Tongue (tissue), 1 donor: ENCODE measurements at regions not wholly inside any gene's neighbourhood (a gene's known extent, or its start where the extent isn't known, plus 50 kb on each side); places are given as distances from the start of the nearest gene placed in this dataset.

ENCODE experiments used
- DNase-seq: peaks from one replicate; pipeline ENCODE4 v3.0.0-alpha.2; 2015

DNA sequence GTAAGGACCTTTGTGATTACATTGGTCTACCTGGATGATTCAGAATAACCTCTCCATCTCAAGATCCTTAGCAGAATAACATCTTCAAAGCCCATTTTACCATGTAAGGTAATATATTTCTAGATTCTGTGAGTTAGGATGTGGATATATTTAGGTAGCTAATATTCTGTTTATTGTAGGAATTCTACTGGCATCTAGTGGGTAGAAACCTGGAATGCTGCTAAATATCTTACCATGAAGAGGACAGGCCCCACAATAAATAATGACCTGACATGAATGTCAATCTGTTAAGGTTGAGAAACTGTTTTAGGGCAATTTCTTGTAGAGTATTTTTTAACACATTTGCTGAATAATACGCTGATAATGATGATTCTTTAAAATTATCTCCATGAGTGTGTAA lies 426.8 kb downstream of the MAN2A1 start:
- DNase-seq = no peak

DNA sequence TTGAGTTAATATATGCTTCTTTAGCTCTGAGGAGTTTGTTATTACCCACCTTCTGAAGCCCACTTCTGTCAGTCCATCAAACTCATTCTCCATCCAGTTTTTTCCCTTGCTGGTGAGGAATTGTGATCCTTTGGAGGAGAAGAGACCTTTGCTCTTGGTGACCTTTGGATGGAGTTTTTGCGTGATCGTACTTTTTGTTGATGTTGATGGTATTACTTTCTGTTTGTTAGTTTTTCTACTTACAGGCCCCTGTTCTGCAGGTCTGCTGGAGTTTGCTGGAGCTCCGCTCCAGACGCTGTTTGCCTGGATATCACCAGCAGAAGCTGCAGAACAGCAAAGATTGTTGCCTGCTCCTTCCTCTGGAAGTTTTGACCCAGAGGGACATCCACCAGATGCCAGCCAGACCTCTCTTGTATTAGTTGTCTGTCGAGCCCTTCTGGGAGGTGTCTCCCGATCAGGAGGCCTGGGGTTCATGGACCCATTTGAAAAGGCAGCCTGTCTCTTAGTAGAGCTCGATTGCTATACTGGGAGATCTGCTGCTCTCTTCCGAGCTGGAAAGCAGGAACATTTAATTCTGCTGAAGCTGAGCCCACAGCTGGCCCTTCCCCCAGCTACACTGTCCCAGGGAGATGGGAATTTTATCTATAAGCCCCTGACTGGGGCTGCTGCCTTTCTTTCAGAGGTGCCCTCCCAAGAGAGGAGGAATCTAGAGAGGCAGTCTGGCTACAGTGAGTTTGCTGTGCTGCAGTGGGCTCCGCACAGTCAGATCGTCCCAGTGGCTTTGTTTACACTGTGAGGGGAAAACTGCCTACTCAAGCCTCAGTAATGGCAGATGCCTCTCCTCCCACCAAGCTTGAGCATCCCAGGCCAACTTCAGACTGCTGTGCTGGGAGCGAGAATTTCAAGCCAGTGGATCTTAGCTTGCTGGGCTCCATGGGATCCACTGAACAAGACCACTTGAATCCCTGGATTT lies 445.5 kb downstream of the MAN2A1 start:
- no peak for DNase-seq

DNA sequence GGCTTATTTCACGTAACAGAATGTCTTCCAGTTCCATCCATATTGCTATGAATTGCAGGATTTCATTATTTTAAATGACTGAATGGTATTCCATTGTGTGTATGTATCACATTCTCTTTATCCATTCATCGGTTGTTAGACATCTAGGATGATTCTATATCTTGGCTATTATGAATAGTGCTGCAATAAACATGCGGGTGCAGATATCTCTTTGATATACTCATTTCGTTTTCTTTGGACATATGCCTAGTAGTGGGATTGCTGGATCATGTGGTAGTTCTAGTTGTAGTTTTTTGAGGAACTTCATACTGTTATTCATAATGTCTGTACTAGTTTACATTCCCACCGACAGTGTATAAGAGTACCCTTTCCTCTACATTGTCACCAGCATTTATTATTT lies 460.5 kb downstream of the MAN2A1 start:
- no peak for DNase-seq

DNA sequence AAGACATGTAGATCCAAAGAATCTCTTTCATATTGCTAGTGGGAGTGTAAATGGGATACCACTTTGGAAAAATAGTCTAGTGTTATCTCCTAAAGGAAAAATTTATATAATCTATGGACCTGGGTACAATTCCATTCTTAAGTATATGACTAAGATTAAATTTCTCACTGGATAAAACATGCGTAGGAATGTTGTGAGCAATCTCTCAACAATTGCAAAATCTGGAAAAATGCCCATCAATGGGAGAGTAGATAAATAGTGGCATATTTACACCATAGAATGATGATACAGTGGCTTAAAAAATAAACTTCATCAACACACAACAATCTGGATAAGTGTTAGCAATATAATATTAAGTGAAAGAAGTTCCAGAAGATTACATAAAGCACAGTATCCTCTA lies 469.5 kb downstream of the MAN2A1 start:
- no peak for DNase-seq

DNA sequence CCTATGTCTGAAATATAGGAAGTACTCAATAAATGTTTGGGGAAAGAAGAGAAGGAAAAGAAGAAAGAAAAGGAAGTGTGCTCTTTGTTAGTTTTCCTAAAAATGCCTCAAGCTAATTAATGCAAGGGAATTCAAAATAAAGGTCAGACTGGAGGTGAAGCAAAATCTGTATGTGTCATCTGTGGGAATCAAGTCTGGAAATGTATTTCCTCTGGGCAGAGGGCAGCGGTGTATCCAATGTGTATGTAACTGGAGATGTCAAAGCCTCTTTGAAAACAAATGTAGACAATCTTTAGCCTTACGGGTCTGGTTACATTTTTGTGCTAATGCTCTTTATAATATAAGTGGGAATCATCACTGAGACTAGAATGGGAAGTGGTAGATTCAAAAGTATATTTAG lies 471.4 kb downstream of the MAN2A1 start:
- DNase-seq = peak; percentile 2

DNA sequence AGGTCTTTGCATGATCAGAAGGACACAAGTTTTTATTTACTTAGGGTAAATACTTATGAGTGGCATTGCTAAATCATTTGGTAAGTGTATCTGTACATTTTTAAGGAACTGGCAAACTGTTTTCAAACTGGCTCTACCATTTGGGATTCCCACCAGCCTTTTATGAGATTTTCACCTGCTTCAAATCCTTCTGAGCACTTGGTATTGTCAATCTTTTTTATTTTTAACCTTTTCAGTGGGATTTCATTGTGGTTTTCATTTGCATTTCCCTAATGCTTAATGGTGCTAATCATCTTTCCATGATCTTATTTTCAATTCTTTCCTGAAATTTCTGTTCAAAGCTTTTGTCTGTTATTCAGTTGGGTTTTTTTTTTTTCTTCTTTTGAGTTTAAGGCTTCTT lies 475.6 kb downstream of the MAN2A1 start:
- no peak for DNase-seq

DNA sequence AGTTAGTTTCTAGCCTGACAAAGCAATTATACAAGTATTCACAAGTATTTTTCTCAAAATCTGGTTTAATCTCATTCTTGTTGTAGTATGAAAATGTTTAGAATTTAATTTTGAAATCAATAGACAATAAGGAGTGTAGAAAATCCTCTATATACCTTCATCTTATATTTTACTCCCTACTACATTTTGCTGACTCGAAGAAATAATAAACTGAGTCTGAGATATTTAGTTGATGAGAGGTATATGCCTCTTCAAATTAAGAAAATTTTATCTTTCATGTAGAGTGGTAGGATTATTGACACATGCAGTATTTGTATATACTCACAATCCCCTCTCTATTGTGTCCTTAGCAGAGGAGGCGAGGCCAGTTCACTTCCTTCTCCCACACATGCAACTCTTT lies 477.7 kb downstream of the MAN2A1 start:
- DNase-seq = no peak

DNA sequence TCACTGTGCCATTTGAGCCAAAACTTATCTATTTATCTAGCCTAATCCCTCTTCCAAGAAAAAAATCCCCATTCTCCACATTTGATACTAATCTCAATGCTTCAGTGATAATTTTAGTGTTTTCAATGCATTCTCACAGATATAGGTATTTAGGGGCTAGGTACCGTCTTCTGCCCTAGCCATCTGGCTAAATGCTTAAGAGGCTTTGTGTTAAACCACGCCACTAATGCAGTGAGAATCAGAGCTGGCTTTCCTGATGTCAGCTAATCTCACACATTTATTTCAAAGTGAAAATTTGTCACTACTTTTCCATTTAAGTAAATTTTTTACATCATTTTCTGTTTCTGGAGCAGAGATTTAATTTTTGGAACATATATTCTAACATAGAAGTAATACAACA lies 479.7 kb downstream of the MAN2A1 start:
- DNase-seq = no peak

DNA sequence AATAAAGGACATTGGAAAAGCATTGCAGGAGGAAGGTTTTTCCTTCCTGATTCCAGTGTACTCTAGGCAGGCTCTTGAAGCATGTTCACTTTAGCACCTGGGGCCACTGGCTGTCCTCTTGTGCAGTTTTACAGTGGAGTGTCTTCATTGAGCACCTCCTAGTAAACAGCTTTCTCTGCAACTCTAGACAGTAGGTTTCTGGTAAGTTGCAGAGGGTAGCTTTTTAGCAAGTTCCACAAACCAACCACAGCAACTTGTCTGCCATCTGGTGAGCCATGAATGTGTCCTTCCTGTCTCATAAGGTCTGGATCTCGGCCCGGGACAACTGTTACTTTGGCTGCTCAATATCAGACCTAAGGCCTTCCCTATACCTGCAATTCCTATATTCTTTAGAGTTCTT lies 488.0 kb downstream of the MAN2A1 start:
- no peak for DNase-seq

DNA sequence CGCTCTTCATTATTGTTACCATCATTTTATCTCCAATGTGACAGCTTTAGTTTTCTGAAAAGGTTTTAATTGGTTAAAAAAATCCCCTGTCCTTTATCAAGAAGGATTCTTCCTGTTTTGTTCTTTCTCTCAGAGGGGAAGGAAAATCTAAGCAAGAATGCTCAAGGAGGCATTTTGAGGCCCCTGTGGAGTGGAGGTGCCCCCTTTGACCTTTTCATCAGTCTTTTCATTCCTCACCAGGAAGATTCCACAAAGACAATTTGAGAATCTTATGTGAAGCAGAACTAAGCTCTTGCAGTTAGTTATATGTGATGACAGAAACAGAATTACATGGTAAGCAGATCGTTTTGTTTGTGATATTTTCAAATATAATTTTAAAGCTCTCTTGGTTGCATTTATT lies 489.6 kb downstream of the MAN2A1 start:
- DNase-seq = no peak

DNA sequence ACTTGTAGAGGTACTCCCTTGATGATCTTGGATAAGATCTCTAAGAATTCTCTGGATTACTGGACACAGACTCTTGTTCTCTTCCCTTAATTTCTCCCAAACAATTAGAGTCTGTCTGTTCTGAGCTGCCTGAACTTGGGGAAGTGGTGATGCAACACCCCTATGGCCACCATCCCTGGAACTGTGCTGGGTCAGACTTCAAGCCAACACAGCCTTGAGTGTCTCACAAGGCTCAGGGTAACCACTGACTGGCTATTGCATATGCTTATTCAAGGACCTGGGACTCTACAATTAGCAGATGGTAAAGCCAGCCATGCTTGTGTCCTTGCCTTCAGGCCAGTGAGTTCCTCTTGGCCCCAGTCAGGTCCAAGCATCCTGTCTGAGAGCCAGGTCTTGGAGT lies 504.5 kb downstream of the MAN2A1 start:
- no peak for DNase-seq

DNA sequence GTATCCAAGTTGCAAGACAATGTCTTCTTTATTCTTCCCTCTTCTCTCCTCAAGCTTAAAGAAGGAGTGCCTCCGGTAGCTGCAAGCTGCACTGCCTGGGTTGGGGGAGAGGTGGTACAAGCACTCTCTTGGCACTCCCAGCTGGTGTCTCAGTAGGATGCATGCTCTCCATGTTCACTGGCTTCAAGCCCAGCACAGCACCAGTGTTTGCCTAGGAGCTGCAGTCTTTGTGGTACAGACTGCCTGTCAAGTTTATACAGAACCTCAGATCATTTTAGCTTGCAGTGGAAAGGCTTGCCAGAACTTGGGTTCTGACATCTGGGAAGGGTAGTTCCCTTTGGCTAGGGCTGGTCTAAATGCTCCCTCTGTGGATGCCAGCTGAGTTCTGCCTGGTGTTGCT lies 505.6 kb downstream of the MAN2A1 start:
- DNase-seq = no peak

DNA sequence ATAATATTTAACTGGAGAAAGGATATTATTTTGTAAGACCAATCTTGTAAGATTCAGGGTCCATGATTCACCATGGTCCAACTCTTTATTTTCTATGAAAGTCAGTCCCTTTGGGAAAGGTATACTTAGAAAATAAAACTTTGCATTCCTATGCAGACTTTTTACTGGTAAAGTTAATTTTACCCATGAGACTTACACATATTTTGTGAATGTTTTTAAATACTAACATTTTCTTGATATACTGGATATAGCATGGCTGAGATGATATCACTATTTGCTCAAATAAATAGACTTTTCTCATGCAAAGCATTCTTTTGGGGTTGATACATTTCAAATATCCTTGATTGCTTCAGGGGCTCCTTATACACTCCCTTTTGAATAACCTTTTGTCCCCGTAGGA lies 512.1 kb downstream of the MAN2A1 start:
- no peak for DNase-seq

DNA sequence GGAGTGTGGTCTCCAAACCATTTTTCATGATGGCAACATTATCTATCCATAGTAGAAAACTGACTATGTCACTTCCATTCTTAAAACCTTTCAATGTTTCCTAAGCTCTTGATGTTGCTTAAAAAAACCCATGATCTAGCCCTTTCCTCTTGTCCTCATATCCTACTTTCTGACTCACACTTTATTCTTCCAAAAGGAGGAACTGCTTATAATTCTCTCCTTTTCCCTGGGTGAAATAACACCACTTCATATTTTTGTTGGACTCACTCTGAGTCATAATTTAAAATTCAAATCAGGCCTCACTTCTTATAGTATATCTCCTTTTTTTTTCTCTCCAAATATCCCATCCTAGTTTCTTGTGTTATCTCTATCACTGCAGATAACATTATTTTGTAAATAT lies 513.9 kb downstream of the MAN2A1 start:
- no peak for DNase-seq

DNA sequence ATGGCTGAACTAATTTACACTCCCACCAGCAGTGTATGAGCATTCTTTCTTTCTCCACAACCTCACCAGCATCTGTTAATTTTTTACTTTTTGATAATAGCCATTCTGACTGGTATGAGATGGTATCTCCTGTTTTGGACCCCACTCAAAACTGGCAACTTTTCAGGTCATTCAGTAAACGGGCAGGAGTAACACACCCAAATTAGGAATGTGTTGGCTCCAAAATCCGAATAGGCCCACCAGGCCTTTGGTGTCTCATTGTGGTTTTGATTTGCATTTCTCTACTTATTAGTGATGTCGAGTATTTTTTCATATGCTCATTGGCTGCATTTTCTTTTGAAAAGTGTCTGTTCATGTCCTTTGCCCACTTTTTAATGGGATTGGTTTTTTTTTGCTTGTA lies 517.1 kb downstream of the TMEM232 start:
- no peak for DNase-seq

DNA sequence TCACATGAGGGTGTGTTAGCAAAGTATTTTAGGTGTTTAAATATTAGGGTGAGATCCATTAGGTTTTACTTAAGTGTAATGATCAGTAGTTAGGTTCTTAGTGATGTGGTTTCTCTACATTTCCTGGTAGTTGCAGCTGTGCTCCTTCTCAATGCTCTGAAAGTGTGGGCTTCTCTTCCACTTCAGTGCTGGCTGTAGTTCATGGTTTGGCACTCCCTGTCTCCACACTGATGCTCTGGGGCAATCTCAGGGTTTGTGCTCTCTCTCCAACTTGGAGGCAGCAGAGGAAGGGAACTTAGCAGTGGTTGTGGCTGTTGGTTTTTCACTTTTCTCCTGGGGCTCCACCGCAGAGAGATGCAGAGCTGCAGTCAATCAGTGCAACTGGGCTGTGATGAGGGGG lies 507.5 kb downstream of the TMEM232 start:
- DNase-seq = no peak

DNA sequence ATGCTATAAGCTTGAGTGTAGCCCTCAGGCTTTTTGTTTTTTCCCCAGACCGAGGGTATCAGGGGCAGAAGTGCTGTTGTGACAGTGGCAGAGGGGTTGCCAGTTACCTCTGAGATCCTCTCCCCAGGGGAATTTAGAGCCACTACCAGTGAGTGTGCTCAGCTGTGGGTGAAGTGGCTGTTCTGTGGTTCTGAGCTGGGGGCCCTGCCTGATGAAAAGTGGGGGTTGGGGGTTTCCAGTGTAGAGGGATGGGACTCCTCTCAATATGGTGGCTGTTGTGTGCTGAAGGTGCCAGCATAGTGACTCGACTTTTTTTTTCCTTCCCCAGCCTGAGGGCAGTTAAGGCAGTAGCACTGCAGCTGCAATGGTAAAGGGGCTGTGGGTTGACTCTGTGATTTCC lies 506.7 kb downstream of the TMEM232 start:
- DNase-seq = no peak

DNA sequence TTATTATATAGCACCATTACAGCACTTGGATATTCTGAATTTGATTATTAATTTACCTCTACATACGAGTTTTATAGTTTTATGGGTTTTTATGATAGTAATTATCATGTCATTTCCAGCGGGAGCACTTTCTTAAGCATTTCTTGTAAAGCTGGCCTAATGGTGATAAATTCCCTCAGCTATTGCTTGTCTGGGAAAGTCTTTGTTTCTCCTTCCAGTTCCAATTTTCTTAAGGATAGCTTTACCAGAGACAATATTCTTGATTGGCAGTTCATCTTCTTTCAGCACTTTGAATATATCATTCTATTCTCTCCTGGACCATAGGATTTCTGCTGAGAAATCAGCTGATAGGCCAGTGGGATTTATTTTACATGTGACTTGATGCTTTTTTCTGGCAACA lies 505.4 kb downstream of the TMEM232 start:
- no peak for DNase-seq

DNA sequence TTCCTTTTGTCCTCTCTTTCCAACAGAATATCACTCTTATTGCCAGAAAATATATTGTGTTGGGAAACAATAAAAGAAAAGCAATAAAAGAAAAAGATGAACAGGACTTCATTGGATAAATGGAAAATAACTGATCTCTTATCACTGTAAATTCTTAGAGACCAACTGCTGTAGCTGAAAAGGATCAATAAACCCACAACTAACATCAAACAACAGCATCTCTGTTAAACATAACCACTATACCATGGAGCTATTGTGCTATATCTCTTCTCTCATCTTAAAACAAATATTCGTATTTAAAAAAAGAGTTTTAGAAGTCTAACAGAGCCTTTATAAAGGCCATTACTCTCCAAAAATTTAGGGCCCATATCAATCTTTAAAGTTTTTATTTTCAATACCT lies 502.4 kb downstream of the TMEM232 start:
- DNase-seq = no peak

DNA sequence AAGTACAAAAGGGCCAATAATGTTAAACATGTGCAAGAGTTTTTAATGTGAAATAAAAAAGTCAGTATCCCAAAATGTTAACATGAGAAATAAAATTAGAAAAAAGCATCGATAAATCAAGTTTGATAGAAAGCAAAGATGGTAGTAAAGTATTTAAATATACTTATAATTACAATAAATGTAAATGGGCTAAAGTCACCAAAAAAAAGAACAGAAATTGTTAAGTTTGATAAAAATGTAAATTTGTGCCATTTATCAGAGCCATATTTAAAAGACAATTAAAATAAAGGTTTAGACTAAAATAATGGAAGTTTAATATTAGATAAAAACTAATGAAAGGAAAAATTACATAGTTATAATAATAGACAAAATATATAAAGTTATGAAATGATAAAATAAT lies 500.5 kb downstream of the TMEM232 start:
- DNase-seq = no peak

DNA sequence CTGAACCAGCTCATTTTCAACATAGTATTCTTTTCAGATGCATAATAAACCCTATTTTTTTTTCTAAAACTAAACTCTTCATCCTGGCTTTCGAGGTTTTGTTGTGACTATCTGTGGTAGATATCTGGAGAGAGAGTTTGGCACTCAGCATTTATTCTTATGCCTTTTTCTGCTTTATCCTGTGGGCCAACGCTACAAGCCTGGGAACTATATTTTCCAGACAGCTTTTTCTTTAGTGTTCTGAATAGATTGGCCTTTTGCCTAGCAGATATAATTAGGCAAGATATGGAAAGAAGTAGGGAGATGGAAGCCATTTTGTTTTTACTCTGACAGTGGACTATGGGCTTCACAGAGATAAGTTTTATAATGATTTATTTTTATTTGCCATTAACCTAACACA lies 486.7 kb downstream of the TMEM232 start:
- no peak for DNase-seq

DNA sequence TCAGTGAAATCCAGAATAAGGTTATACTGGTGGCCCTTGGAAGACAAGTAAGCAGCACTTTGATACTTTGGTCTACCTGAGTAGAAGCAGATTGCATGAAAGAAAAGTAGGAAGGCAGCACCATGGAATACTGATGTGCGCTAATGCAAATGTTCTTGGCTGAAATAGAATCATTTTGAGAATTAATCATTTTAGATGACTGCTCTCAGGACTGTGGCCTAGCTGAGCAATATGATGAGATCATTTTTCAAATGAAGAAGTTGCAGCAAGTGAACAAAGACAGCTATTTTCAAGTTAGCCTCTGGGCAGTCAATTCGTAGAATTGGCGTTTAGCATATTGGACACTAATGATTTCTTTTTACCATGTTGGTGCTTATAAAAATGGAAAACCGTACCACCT lies 483.5 kb downstream of the TMEM232 start:
- DNase-seq = no peak

DNA sequence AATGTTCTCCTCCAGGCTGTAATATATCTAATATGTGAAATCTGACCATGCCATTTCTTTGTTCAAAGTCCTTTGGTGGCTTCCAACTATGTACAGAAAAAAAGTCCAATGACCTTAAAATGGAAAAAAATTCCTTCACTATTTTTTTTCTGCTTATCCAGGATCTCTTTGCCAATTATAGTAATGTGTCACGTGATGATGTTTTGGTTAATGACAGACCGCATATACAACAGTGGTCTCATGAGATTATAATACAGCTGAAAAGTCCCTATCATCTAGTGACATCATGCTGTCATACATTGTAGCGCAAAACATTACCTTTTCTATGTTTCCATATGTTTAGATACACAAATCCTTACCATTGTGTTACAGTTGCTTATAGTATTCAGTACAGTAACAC lies 477.6 kb downstream of the TMEM232 start:
- DNase-seq = no peak

DNA sequence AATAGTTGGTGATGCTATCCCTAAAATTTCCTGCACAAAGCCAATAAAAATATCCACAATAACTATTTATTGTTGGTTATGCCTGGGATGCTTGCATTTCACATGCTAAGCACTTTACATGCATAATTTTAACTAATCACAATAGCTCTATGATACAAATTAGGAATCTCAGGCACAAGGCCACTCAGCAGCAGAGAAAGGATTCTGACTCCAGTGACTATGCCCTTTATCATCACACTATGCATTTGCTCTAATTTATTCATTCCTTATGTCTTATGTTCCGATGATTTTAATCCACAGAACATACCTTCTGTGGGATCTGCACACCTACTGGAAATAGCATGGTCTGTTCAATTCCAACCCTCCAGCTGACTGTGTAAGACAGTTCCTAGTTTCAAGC lies 476.1 kb downstream of the TMEM232 start:
- no peak for DNase-seq

DNA sequence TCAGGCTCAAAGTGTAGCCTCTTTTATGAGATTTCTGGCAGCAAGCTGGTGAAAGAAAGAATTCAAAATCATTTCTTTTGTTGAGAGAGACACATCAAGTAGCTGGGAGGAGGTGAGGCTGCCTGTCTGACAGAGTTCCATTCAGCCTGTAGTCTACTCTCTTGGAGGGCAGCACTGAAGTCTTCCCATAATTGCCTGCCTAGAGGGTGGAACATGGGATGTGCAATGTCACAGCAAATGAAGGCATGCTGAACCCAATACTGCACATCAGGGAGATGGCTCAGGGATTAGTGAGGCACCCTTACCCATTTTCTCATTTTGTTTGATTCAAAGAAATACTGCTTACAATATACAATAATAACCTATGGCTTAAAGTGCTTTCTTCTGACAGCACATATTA lies 475.7 kb downstream of the TMEM232 start:
- DNase-seq = no peak
